Fibroblast of lung (primary cell): ENCODE measurements at regions not wholly inside any gene's neighbourhood (a gene's known extent, or its start where the extent isn't known, plus 50 kb on each side); places are given as distances from the start of the nearest gene placed in this dataset.
"Not testable (repeated sequence)": the region's sequence is repeated elsewhere in the genome, so short reads cannot be mapped to it uniquely, and the experiment has no call there.

ENCODE experiments used
- DNase-seq, 2 donors: peaks; one replicate each; pipeline versions ENCODE4 v3.0.0 to v3.0.0-alpha.2; 2010; ENCODE audit warnings: low read depth in 2 of 2
- H2AFZ ChIP-seq: 2 replicates; pipeline ENCODE4 v1.5.1; 2012; ENCODE audit warnings: low read length, control low read depth, inconsistent platforms
- H3K27ac ChIP-seq: 2 replicates; pipeline ENCODE4 v1.5.1; 2011; ENCODE audit warnings: low read length, control low read depth; ENCODE audit not compliant: insufficient read depth
- H3K27me3 ChIP-seq: 2 replicates; pipeline ENCODE4 v1.5.1; 2011; ENCODE audit warnings: mild to moderate bottlenecking, low read length; ENCODE audit not compliant: control insufficient read depth, insufficient read depth
- H3K36me3 ChIP-seq: 2 replicates; pipeline ENCODE4 v1.5.1; 2011; ENCODE audit warnings: low read length; ENCODE audit not compliant: control insufficient read depth, insufficient read depth
- H3K4me1 ChIP-seq: 2 replicates; pipeline ENCODE4 v1.5.1; 2011; ENCODE audit warnings: low read length; ENCODE audit not compliant: control insufficient read depth, insufficient read depth; ENCODE audit errors: extremely low read depth
- H3K4me2 ChIP-seq: 2 replicates; pipeline ENCODE4 v1.5.1; 2011; ENCODE audit warnings: low read length, control low read depth; ENCODE audit not compliant: insufficient read depth; ENCODE audit errors: extremely low read depth
- H3K4me3 ChIP-seq, 4 experiments: fragments of 200-600 bp in 1 of 4; sonication (generic) in 1 of 4; replicated peaks in 1 of 4; 2 replicates each; pipeline ENCODE4 v1.5.1; 2011 to 2016; ENCODE audit warnings: low read length in 4 of 4, low read depth in 3 of 4, mild to moderate bottlenecking in 3 of 4, control low read depth in 2 of 4, inconsistent platforms in 1 of 4, mixed read lengths in 1 of 4; ENCODE audit not compliant: insufficient read depth in 1 of 4; ENCODE audit errors: control extremely low read depth in 1 of 4
- H3K79me2 ChIP-seq: 2 replicates; pipeline ENCODE4 v1.5.1; 2012; ENCODE audit warnings: mild to moderate bottlenecking, low read length, inconsistent platforms; ENCODE audit not compliant: control insufficient read depth, insufficient read depth
- H3K9ac ChIP-seq: 2 replicates; pipeline ENCODE4 v1.5.1; 2011; ENCODE audit warnings: mild to moderate bottlenecking, low read length, control low read depth; ENCODE audit not compliant: insufficient read depth
- H3K9me3 ChIP-seq: 2 replicates; pipeline ENCODE4 v1.5.1; 2012; ENCODE audit warnings: low read depth, low read length; ENCODE audit not compliant: control insufficient read depth, insufficient read depth
- H4K20me1 ChIP-seq: 2 replicates; pipeline ENCODE4 v1.5.1; 2011; ENCODE audit warnings: low read length; ENCODE audit not compliant: control insufficient read depth, insufficient read depth; ENCODE audit errors: extremely low read depth
- CTCF ChIP-seq, 2 donors: IDR thresholded peaks in 1 of 2; conservative IDR thresholded peaks in 1 of 2; 1 replicate in 1 of 2; 2 replicates in 1 of 2; pipeline ENCODE4 v1.5.1; 2011 to 2012; ENCODE audit warnings: low read length in 2 of 2, control low read depth in 1 of 2, inconsistent platforms in 1 of 2, low read depth in 1 of 2, mild to moderate bottlenecking in 1 of 2
- EZH2 ChIP-seq: IDR thresholded peaks from 2 replicates; pipeline ENCODE4 v1.5.1; 2012; ENCODE audit warnings: low read length, control low read depth, mild to moderate bottlenecking; ENCODE audit errors: missing control alignments

GRCh38 chr9:104993291-104993963 is 65.5 kb upstream of the ABCA1 start:
- Histone ChIP-seq H3K9me3 (no peaks in the 10 kb centered on the region), H3K9ac (no peak overlapping the region)

GRCh38 chr9:104997536-104997935 is 69.6 kb upstream of the ABCA1 start:
- no peaks in the 10 kb centered on the region for H4K20me1 ChIP-seq
- no peak overlapping the region for H3K4me2 ChIP-seq
- no peak for DNase-seq
- TF ChIP-seq CTCF (conservative IDR thresholded peaks at IDR 0.05 in 1 of 2, IDR thresholded peaks at IDR 0.05 in 1 of 2; ENCODE audit: low read depth in 1 of 2, low read length in 2 of 2) (no peak), EZH2 (no peak)
- no peak overlapping the region for H2AFZ ChIP-seq
- H3K9me3 ChIP-seq = no peaks in the 10 kb centered on the region
- no peaks in the 10 kb centered on the region for H3K79me2 ChIP-seq
- no peak overlapping the region for H3K27ac ChIP-seq
- peaks cover 9% of the 10 kb centered on the region for H3K4me1 ChIP-seq
- H3K36me3 ChIP-seq = no peaks in the 10 kb centered on the region
- no peak overlapping the region for H3K9ac ChIP-seq
- H3K4me3 ChIP-seq = no peak overlapping the region
- no peaks in the 10 kb centered on the region for H3K27me3 ChIP-seq

More at GRCh38 chr9:104993291-104993963, 65.5 kb upstream of the ABCA1 start:
- no peaks in the 10 kb centered on the region for H4K20me1 ChIP-seq
- TF ChIP-seq CTCF (conservative IDR thresholded peaks at IDR 0.05 in 1 of 2, IDR thresholded peaks at IDR 0.05 in 1 of 2; ENCODE audit: low read depth in 1 of 2, low read length in 2 of 2) (no peak), EZH2 (no peak)
- peak overlapping the region; percentile 22 for H3K27ac ChIP-seq
- no peaks in the 10 kb centered on the region for H3K36me3 ChIP-seq
- peaks cover 19% of the 10 kb centered on the region for H3K4me1 ChIP-seq
- H3K4me3 ChIP-seq = no peak overlapping the region
- peak overlapping the region; percentile 53 for H2AFZ ChIP-seq
- peak overlapping the region; percentile 36 for H3K4me2 ChIP-seq
- no peaks in the 10 kb centered on the region for H3K79me2 ChIP-seq
- DNase-seq = peak; percentile 81 to 91
- no peaks in the 10 kb centered on the region for H3K27me3 ChIP-seq

GRCh38 chr9:104999136-104999535 is 71.2 kb upstream of the ABCA1 start:
- DNase-seq = no peak
- no peak overlapping the region for H3K27ac ChIP-seq
- H3K79me2 ChIP-seq = no peaks in the 10 kb centered on the region
- no peak overlapping the region for H3K4me2 ChIP-seq
- H2AFZ ChIP-seq = no peak overlapping the region
- no peak overlapping the region for H3K4me3 ChIP-seq
- no peaks in the 10 kb centered on the region for H3K36me3 ChIP-seq
- no peak overlapping the region for H3K9ac ChIP-seq
- H3K27me3 ChIP-seq = no peaks in the 10 kb centered on the region
- no peak for TF ChIP-seq EZH2
- TF ChIP-seq CTCF (conservative IDR thresholded peaks at IDR 0.05 in 1 of 2, IDR thresholded peaks at IDR 0.05 in 1 of 2; ENCODE audit: low read depth in 1 of 2, low read length in 2 of 2) = no peak
- H4K20me1 ChIP-seq = no peaks in the 10 kb centered on the region
- no peaks in the 10 kb centered on the region for H3K9me3 ChIP-seq
- H3K4me1 ChIP-seq = no peaks in the 10 kb centered on the region

GRCh38 chr9:105000529-105000928 is 72.6 kb upstream of the ABCA1 start:
- not testable (repeated sequence) for H3K27ac ChIP-seq, H3K36me3 ChIP-seq, DNase-seq, H4K20me1 ChIP-seq, H3K9ac ChIP-seq, H3K9me3 ChIP-seq, H3K27me3 ChIP-seq, H3K4me2 ChIP-seq, H3K79me2 ChIP-seq, H2AFZ ChIP-seq, H3K4me3 ChIP-seq, H3K4me1 ChIP-seq
